ENCODE measurements at regions not wholly inside any gene's neighbourhood (a gene's known extent, or its start where the extent isn't known, plus 50 kb on each side); places are given as distances from the start of the nearest gene placed in this dataset.

- CTCF ChIA-PET = interaction anchor here (0.9 to 1.6 kb wide), 3 partner anchors 15 to 25 kb away, joined by 3 to 5 read pairs (median 3); no protein-coding TSS in a partner anchor
- 94% methylated on average over 2 of the region's 2 CpGs for WGBS (ENCODE audit: missing lambda C conversion rate)
- no peak overlapping the region for H3K4me2 ChIP-seq
Measured at GRCh38 chr2:8388781-8389180, 293.1 kb upstream of the ID2 start.

More at GRCh38 chr2:8388781-8389180, 293.1 kb upstream of the ID2 start:
- no peak for FAIRE-seq
- Histone ChIP-seq H3K27ac (no peak overlapping the region), H3K4me3 (no peak overlapping the region), H3K9me3 (peaks cover 9% of the 10 kb centered on the region), H3K4me1 (peaks cover 14% of the 10 kb centered on the region)
- DNase-seq (ENCODE audit: low read depth in 1 of 2, low spot score in 1 of 2) = no peak
- POLR2A ChIA-PET = no interaction called here
- no peak for TF ChIP-seq ELK1 (IDR thresholded peaks at IDR 0.05; ENCODE audit: low read depth, low read length)
- no peak for TF ChIP-seq RAD21 (conservative IDR thresholded peaks at IDR 0.05 in 1 of 2, IDR thresholded peaks at IDR 0.05 in 1 of 2)
- no peak for TF ChIP-seq CHD2 (IDR thresholded peaks at IDR 0.05; ENCODE audit: low read length, partially characterized antibody)
- TF ChIP-seq RNF2 (IDR thresholded peaks at IDR 0.05; ENCODE audit: borderline replicate concordance, low read depth) = no peak
- no peak for TF ChIP-seq PBX3 (IDR thresholded peaks at IDR 0.05)
- TF ChIP-seq, protein P1, sequence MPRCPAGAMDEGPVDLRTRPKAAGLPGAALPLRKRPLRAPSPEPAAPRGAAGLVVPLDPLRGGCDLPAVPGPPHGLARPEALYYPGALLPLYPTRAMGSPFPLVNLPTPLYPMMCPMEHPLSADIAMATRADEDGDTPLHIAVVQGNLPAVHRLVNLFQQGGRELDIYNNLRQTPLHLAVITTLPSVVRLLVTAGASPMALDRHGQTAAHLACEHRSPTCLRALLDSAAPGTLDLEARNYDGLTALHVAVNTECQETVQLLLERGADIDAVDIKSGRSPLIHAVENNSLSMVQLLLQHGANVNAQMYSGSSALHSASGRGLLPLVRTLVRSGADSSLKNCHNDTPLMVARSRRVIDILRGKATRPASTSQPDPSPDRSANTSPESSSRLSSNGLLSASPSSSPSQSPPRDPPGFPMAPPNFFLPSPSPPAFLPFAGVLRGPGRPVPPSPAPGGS (IDR thresholded peaks at IDR 0.05) = no peak
- TF ChIP-seq NR3C1 (IDR thresholded peaks at IDR 0.05) = no peak
- no peak for TF ChIP-seq CHD4 (IDR thresholded peaks at IDR 0.05; ENCODE audit: borderline replicate concordance)
- no peak for TF ChIP-seq EHF (CRISPR knock-in tag; IDR thresholded peaks at IDR 0.05)
- no peak for TF ChIP-seq TP53 (CRISPR knock-in tag; IDR thresholded peaks at IDR 0.05)
- TF ChIP-seq FOSB (CRISPR knock-in tag; IDR thresholded peaks at IDR 0.05) = no peak
- no peak for TF ChIP-seq REST (IDR thresholded peaks at IDR 0.05)
- no peak for TF ChIP-seq MAFK (IDR thresholded peaks at IDR 0.05; ENCODE audit: partially characterized antibody)
- TF ChIP-seq NPAS2 (CRISPR knock-in tag; IDR thresholded peaks at IDR 0.05; ENCODE audit: borderline replicate concordance) = no peak
- no peak for TF ChIP-seq MYC (IDR thresholded peaks at IDR 0.05; ENCODE audit: borderline replicate concordance, low read length)
- no peak for TF ChIP-seq CTCF (IDR thresholded peaks at IDR 0.05)
- no peak for TF ChIP-seq HES2 (IDR thresholded peaks at IDR 0.05)
- TF ChIP-seq ESRRA (IDR thresholded peaks at IDR 0.05; ENCODE audit: borderline replicate concordance, low read length) = no peak
- TF ChIP-seq EHMT2 (IDR thresholded peaks at IDR 0.05; ENCODE audit: low read depth) = no peak
- ATAC-seq = no peak
